ENCODE measurements at regions not wholly inside any gene's neighbourhood (a gene's known extent, or its start where the extent isn't known, plus 50 kb on each side); places are given as distances from the start of the nearest gene placed in this dataset.

GRCh38 chr4:54542540-54543041 lies 115.2 kb upstream of the KIT start:
- ATAC-seq (no peak), DNase-seq (ENCODE audit: low read depth in 1 of 2, low spot score in 1 of 2) (no peak), FAIRE-seq (no peak)
- H3K4me1 ChIP-seq = no peaks in the 10 kb centered on the region
- POLR2A ChIA-PET = no interaction called here
- TF ChIP-seq ZNF302 (CRISPR knock-in tag; IDR thresholded peaks at IDR 0.05) = no peak
- no peak for TF ChIP-seq USF2 (IDR thresholded peaks at IDR 0.05)
- TF ChIP-seq RARB (CRISPR knock-in tag; IDR thresholded peaks at IDR 0.05) = no peak
- no peak for TF ChIP-seq CHD2 (IDR thresholded peaks at IDR 0.05; ENCODE audit: low read length, partially characterized antibody)
- TF ChIP-seq ATOH8 (CRISPR knock-in tag; IDR thresholded peaks at IDR 0.05; ENCODE audit: low read depth) = no peak
- no peak for TF ChIP-seq FOSB (CRISPR knock-in tag; IDR thresholded peaks at IDR 0.05)
- no peak for TF ChIP-seq JUNB (IDR thresholded peaks at IDR 0.05)
- no peak for TF ChIP-seq HOXB5 (CRISPR knock-in tag; IDR thresholded peaks at IDR 0.05)
- TF ChIP-seq CEBPB (IDR thresholded peaks at IDR 0.05) = no peak
- no peak for TF ChIP-seq HMGXB4 (CRISPR knock-in tag; IDR thresholded peaks at IDR 0.05; ENCODE audit: borderline replicate concordance)
- no peak for TF ChIP-seq ZFP36 (IDR thresholded peaks at IDR 0.05; ENCODE audit: borderline replicate concordance, partially characterized antibody)
- TF ChIP-seq SMC3 (IDR thresholded peaks at IDR 0.05) = no peak
- no peak overlapping the region for H3K27ac ChIP-seq
- 18% methylated on average over 6 of the region's 6 CpGs for WGBS (ENCODE audit: missing lambda C conversion rate)
- no peaks in the 10 kb centered on the region for H3K9me3 ChIP-seq
- H3K4me3 ChIP-seq = no peak overlapping the region
- no peak overlapping the region for H3K4me2 ChIP-seq
- CTCF ChIA-PET = no interaction called here

- Histone ChIP-seq H3K4me2 (no peak overlapping the region), H3K9me3 (no peaks in the 10 kb centered on the region), H3K27ac (no peak overlapping the region), H3K4me3 (no peak overlapping the region), H3K4me1 (no peaks in the 10 kb centered on the region)
- no peak for ATAC-seq
- ChIA-PET POLR2A (no interaction called here), CTCF (no interaction called here)
- DNase-seq (ENCODE audit: low read depth in 1 of 2, low spot score in 1 of 2) = no peak
- TF ChIP-seq POLR2A (IDR thresholded peaks at IDR 0.05; ENCODE audit: low read length) (no peak), FOSL2 (IDR thresholded peaks at IDR 0.05) (no peak), FOSL2 (CRISPR knock-in tag; IDR thresholded peaks at IDR 0.05) (no peak), ATOH8 (CRISPR knock-in tag; IDR thresholded peaks at IDR 0.05; ENCODE audit: low read depth) (no peak), PBX3 (IDR thresholded peaks at IDR 0.05) (no peak), MAX (IDR thresholded peaks at IDR 0.05) (no peak), FOSB (CRISPR knock-in tag; IDR thresholded peaks at IDR 0.05) (no peak)
- 42% methylated on average over 3 of the region's 3 CpGs for WGBS (ENCODE audit: missing lambda C conversion rate)
- FAIRE-seq = no peak
Observed at GRCh38 chr4:54543088-54543795, 114.5 kb upstream of the KIT start.

Measured in A549 (cell line).